Right renal pelvis (tissue), 4 donors: ENCODE measurements at regions not wholly inside any gene's neighbourhood (a gene's known extent, or its start where the extent isn't known, plus 50 kb on each side); places are given as distances from the start of the nearest gene placed in this dataset.

Experiments
- DNase-seq, 4 donors: peaks; one replicate each; pipeline ENCODE4 v3.0.0-alpha.2; 2013; ENCODE audit warnings: low read depth in 4 of 4, low spot score in 3 of 4, missing footprints in 1 of 4

- no peak for DNase-seq
These were observed 143.1 kb upstream of the MYL2 start for GRCh38 chr12:111063295-111064026.

DNA sequence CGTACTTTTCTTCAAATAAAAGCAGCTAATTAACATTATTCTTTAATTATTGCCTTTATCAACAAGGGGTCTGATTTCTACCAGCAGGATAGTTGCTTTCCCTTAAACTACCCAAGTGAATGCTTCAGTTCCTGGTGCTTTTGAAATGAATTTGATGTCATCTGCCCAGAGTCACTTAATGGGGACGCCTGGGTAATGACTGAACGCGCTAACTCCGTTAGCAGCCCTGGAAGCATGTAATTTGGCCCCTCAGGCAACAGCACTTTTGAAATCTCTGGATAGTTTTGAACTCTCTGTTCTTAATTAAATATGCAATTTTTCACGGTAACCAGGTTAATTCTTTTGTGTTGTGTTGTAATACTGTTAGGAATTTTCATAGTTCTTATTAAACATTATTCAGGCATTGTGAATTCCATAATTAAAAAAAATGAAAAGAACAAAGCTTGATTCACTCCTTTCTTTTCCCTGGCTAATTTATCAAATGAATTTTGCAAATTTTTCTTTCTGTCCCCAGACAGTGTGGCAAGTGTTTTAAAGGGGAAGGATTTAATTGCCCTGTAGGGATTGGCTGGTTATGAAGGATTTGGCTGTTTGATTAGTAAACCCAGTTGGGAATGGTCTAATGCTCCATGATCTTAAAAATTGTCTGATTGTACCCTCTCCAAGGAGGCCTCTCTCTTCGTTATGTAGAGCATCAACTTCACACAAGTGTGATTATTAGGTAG is 137.5 kb upstream of the MYL2 start:
- no peak for DNase-seq

DNA sequence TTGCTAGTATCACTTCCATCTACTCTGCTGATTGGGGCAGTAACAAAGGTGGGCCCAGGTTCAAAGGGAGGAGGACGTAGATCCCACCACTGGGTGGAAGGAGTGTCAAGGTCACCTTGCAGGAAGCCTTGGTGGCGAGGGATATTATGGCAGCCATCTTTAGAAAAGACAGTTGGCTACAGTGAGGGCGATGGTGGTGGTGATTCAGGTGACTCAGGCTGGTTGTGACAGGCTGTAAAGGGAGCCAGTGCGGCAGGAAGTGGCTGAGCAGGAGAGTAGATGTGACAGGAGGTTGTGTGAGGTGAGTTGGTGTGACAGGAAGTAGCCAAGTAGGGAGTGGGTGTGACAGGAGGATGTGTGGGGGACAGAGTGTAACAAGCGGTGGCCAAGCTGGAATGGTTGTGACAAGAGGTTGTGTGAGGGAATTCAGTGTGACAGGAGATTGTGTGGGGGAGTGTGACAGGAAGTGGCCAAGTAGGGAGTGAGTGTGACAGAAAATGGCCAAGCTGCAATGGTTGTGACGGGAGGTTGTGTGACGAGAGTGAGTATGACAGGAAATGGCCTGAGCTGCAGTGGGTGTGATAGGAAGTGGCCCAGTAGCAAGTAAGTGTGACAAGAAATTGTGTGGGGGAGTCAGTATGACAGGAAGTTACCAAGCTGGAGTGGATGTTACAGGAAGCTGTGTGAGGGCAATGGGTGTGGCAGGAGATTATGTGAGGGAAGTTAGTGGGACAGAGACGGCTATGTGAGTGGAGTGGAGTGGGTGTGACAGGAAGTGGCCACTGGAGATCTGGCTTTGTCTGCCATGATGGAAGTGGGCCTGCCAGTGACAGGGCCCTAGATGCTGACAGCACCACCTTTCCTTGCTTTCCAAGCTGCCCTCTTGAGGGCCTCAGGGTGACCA is 136.5 kb upstream of the MYL2 start:
- DNase-seq, result no peak

DNA sequence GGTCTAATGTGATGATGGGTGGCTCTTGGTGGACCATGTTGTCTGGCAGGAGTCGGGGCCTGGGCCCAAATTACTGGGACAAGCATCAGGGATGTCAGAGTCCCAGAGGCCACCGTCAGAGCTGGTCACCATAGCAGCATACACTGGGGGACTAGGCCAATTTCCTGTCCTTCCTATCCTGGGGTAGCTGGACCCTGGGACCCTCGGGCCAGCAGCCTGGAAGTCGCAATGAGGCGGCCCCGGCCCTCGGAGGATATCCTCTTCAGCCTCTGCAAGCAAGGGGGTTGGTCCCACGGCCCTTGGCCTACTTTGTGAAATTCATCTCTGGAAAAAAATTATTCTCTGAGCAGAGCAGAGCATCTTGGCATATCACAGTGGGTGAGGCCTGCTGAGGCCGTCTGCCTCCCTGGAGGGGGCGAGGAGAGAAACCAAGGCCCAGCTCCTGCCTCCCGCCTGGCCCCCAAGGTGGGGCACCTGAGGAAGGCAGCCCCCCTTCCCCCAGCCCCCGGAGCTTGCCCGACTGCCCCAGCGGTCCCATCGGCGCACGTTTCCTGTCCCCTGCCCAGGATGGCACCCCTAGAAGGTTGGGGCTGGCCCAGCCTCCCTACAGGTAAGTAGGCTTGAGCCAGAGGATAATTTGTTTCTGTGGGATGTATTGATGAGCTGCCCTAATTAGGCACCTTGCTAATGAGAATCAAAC is 135.0 kb upstream of the MYL2 start:
- no peak for DNase-seq

DNA sequence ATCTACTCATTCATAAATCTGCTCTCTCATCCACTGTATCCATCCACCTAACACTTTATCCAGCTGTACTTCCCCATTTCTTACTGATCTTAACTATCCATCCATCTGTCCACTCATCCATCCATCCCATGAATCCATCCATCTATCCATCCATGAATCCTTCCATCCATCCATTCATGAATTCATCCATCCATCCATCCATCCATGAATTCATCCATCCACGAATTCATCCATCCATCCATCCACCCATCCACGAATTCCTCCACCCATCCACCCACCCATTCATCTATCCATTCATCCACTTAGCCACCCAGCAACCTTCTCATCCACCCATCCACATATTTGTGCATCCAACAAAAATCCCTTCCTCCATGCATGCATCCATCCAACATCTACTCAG is 128.6 kb upstream of the MYL2 start:
- no peak for DNase-seq

- DNase-seq, result no peak
These were observed 126.5 kb upstream of the MYL2 start for GRCh38 chr12:111046896-111047295.

DNA sequence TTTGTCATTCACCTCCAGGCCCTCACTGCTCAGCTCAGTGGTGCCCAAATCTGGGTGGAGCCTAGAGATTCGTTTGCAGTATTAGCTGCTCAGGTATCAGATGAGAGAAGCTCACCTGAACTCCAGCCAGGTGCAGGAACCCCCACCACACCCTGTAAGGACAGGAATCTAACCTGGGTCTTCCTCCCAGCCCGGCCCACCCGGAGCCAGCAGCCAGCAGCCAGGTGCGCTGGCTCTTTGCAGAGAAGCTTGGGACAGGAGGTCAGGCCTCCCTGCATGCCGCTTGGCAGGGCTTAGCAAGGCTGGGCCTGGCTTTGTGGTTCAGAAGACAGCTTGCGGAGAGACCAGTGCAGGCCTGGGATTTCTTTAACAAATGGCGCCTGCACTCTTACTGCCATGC is 125.6 kb upstream of the MYL2 start:
- no peak for DNase-seq

DNA sequence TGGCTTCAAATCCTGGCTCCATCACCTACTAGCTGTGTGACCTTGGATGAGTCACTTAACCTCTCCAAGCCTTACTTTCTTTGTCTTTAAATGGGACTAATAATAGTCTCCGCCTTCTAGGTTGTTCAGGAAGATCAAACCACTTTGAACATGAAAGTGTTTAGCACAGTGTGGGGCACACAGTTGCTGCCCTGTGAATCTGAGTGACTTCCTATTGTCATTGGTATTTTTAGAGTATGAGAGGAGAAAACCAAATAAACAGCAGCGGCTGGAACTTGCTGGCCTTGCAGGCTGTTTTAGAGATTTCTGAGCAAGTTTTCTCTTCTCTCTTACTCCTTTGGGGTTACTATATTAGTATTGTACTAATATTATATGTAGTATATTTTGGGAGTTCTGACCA is 120.7 kb upstream of the MYL2 start:
- DNase-seq, result no peak

GRCh38 chr12:111040690-111041089 is 120.3 kb upstream of the MYL2 start:
- no peak for DNase-seq

DNA sequence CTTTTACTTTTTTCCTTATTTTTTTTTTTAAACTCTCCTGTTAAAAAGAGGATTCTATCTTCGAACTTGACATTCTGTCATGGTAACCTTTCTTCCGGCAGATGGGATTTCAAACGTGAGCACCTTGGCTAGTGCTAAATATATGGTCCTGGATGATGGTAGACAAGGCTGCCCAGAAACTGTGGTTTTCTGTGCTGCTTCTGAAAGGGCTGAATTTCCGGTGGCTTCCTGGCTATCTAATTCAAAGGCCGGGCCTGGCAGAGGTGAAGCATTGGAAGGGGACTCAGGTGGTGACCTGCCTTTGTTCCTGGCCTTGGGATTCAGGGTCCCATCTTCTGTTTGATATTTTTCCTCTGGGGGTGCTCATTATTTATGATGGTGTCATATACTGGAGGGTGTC is 118.6 kb upstream of the MYL2 start:
- DNase-seq, result no peak

GRCh38 chr12:111038077-111038476 is 117.7 kb upstream of the MYL2 start:
- DNase-seq, result no peak

DNA sequence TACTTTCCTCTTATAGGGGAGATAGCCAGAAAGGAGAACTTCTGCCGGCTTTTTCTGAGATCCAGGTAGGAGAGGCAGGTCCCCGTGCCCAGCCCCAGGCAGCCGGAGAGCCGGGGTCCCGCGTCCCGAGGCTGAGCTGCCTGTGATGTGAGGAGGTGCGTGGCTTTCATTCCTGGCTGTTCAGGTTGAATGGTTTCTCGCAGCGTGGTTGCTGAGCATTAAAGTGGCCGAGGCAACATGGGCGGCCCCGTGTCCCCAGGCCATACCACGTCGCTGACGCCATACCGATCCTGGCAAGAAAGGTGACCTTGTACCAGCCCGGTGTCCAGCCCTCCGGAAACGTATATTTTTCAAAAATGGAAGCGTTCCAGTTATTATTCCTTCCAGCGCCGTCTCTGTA is 116.7 kb upstream of the MYL2 start:
- no peak for DNase-seq

- DNase-seq, result no peak
These were observed 115.4 kb upstream of the MYL2 start for GRCh38 chr12:111035578-111036301.

DNA sequence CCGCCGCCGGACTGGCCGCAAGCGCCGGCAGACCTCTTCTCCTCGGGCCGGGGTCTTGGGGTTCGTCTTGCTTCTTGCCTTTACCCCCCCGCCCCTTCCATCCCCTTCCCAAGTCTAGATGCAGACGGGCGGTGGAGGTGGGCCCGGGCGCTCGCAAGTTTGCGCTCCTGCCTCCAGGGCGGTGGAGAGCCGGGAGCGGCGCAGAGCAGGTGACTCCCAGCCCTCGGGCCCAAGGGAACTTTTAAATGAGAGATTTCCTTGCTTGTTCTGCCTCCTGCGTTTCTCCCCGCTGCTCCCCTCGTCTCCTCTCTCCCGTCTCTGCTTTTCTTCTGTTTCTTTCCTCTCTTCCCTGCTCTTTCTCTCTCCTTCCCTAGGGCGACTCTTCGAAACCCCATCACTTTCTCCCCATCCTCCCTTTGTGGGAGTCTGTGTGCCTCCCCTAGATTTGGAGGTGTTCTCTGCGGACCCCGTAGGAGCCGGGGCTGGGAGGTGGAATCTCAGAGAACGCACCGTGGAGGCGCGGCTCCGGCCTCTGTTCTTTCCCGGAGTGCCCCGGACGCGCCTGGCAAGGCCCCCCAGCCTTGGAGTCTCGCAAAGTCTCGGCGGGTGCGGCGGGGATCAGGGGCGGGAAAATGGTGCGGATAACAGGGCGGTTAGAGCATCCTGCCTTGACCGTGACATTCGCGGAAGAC is 114.7 kb upstream of the MYL2 start:
- DNase-seq, result peak in 1 of 4 donors; percentile 32

DNA sequence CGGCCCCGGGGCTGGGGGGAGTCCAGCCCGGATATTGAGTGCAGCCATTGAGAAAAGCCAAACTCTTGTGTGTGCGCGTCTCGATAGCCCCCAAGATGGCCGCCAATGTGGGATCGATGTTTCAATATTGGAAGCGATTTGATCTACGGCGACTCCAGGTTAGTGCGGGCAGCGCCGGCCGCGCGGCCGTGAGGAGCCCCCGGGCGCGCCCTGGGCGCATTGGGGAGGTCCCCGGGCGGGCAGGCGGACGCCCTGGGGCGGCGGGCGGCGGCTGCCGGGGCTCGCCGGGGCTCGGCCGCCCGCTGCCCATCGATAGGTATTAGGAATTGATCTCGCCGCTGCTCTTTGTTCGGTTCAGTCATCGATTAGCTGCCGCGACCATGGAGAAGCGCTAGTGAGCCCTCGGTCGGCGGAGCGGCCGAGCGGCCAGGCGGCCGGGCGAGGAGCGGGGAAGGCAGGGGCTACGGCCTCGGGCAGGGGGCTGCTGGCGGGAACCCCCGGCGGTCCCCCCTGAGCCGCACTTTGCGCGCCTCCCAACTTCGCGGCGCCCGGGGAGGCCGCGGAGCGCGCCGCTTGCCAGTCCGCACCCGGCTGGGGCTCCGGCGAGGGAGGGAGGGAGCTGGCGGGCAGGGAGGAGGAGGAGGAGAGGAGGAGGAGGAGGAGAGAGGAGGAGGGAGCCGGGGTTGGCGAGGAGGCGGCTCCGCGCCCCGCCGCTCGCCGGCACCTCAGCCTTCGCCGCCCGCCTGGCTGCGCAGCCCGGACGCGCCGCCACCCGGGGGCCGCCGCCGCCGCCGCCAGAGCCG is 113.9 kb upstream of the MYL2 start, which contains the start of gene CUX2:
Gene CUX2, plus strand, starts transcription at position 83 of the 803 bp plus-strand sequence.
- DNase-seq, result peak in 1 of 4 donors; percentile 29

DNA sequence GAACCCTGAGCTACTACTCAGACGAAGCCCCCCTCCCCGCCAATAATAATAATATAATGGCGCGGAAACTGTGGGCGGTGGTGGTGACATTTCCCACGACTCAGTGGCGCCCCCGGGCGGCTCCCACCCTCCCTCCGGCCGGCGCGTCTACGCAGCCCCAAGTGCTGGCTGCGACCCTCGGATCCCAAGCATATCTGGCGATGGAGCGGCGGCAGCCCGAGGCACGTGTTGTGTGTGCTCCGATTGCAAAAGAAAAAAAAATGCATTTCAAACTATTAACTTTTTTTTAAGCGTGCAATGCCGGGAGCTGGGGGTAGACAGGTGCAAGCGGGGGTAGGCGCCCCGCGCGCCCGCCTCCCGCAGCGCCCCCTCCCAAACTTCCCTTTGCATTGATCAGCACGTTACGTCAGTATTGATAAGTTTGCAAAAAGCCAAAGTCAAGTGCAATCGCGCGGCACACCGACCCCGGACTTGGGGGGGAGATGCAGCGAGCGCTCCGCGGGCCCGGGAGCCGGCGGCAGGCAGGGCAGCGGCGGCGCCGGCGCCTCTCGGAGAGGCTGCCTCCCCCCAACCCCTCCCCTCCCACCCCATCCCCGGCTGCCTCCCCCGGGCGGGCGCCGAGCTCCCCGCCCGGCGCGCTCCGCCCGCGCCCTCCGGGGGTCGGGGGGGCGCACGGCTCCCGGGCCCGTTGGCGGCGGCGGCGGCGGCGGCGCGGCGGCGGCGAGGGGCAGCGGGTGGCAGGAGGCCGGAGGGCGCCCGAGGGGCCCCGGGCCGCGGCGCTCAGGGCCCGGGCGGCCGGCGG is 113.1 kb upstream of the MYL2 start:
- peak in 1 of 4 donors; percentile 21 for DNase-seq

DNA sequence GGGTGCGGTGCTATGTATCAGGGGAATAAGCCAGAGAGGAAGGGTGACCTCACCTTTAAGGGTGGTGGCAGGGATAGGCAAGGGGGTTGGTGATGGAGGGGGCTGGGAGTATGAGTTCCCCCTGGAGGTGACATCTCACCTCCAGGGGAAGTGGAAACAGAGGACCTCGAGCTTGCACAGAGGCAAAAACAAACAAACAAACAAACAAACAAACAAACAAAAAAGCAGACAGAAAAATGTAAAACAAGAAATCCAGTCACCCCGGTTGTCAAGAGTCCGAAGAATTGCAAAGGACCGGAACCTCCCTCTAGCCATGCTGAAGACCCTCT is 112.2 kb upstream of the MYL2 start:
- no peak for DNase-seq
